K562 (cell line): ENCODE measurements at regions not wholly inside any gene's neighbourhood (a gene's known extent, or its start where the extent isn't known, plus 50 kb on each side); places are given as distances from the start of the nearest gene placed in this dataset.

Experiments
- ATAC-seq: fragments of 200-7000 bp; cut with Tn5 transposase; 3 replicates; pipeline ENCODE4 v1.9.1; 2020; ENCODE audit warnings: moderate library complexity
- BruUV-seq: library from RNA; stranded (reverse); fragments of 400-500 nt; replicated peaks from 2 replicates; lab custom pipeline; 2021; lab: Mats Ljungman, UMichigan
- CTCF ChIA-PET: fragments of 300-600 bp; formaldehyde crosslinking; extraction: SDS; loops from one replicate; lab custom pipeline; 2021; ENCODE audit warnings: low intra/inter-chr PET ratio; lab: Yijun Ruan, JAX
- POLR2A ChIA-PET: fragments of 300-600, 350-650 bp; sonication (Branson Sonifier 250); formaldehyde crosslinking; extraction: SDS; loops from one replicate; lab custom pipeline; 2021; ENCODE audit warnings: antibody characterized with exemption, inconsistent platforms; lab: Yijun Ruan, JAX
- DNase-seq, 4 experiments: peaks; one replicate each; pipeline versions ENCODE4 v3.0.0 to v3.0.0-alpha.2; 2011 to 2018; ENCODE audit warnings: low spot score in 3 of 4, mixed read lengths in 3 of 4; ENCODE audit errors: extremely low read depth in 1 of 4
- FAIRE-seq: peaks from 2 replicates; lab custom pipeline; 2011; peaks lifted over from hg19 to GRCh38; lab: Jason Lieb, UNC
- H2AFZ ChIP-seq: 2 replicates; pipeline ENCODE4 v1.6.0; 2011; ENCODE audit warnings: low read depth, low read length, control low read depth, inconsistent platforms
- H3K27ac ChIP-seq: fragments of 200-600 bp; 3 replicates; pipeline ENCODE4 v1.8.0; 2011; ENCODE audit warnings: low read depth, mild to moderate bottlenecking, control low read depth, inconsistent platforms, low read length, moderate library complexity, mixed read lengths; ENCODE audit errors: extremely low read depth
- H3K27me3 ChIP-seq, 2 experiments: fragments of 300-600 bp in 1 of 2; 2 replicates in 1 of 2; 3 replicates in 1 of 2; pipeline versions ENCODE4 v1.6.0 to v1.8.0; 2011; ENCODE audit warnings: inconsistent platforms in 2 of 2, low read length in 2 of 2, mild to moderate bottlenecking in 1 of 2, mixed read lengths in 1 of 2, moderate library complexity in 1 of 2; ENCODE audit not compliant: control insufficient read depth in 2 of 2, insufficient read depth in 2 of 2
- H3K36me3 ChIP-seq: fragments of 300-600 bp; 3 replicates; pipeline ENCODE4 v1.8.0; 2011; ENCODE audit warnings: mild to moderate bottlenecking, low read length, inconsistent platforms; ENCODE audit not compliant: control insufficient read depth, insufficient read depth
- H3K4me1 ChIP-seq, 2 experiments: fragments of 200-600 bp in 1 of 2; replicated peaks in 1 of 2; 2 replicates in 1 of 2; 3 replicates in 1 of 2; pipeline versions ENCODE4 v1.5.1 to v1.8.0; 2011; ENCODE audit warnings: inconsistent platforms in 2 of 2, low read length in 2 of 2, mild to moderate bottlenecking in 1 of 2, mixed read lengths in 1 of 2, moderate library complexity in 1 of 2; ENCODE audit not compliant: control insufficient read depth in 2 of 2, insufficient read depth in 2 of 2
- H3K4me2 ChIP-seq: 2 replicates; pipeline ENCODE4 v1.6.1; 2011; ENCODE audit warnings: low read length, control low read depth, inconsistent platforms, mixed read lengths; ENCODE audit not compliant: insufficient read depth
- H3K4me3 ChIP-seq: fragments of 200-600 bp; sonication (generic), shearing (Covaris generic); 2 replicates; pipeline ENCODE4 v1.5.1; 2016; ENCODE audit warnings: control low read depth, inconsistent platforms
- H3K79me2 ChIP-seq: fragments of 200-600 bp; 3 replicates; pipeline ENCODE4 v1.8.0; 2011; ENCODE audit warnings: low read length, inconsistent platforms; ENCODE audit not compliant: control insufficient read depth, insufficient read depth
- H3K9ac ChIP-seq, 2 experiments: 2 replicates each; pipeline versions ENCODE4 v1.6.0 to v1.6.1; 2011; ENCODE audit warnings: low read depth in 2 of 2, low read length in 2 of 2, control low read depth in 1 of 2, inconsistent platforms in 1 of 2, mild to moderate bottlenecking in 1 of 2, mixed read lengths in 1 of 2; ENCODE audit not compliant: insufficient read depth in 1 of 2
- H3K9me1 ChIP-seq: one replicate; pipeline ENCODE4 v1.6.0; 2011; ENCODE audit warnings: inconsistent platforms, mild to moderate bottlenecking, low read length, moderate library complexity; ENCODE audit not compliant: control insufficient read depth, insufficient read depth
- H3K9me3 ChIP-seq: replicated peaks from 2 replicates; pipeline ENCODE4 v1.5.1; 2011; ENCODE audit warnings: low read depth, low read length, inconsistent platforms; ENCODE audit not compliant: control insufficient read depth, insufficient read depth
- H4K20me1 ChIP-seq: replicated peaks from 2 replicates; pipeline ENCODE4 v1.6.1; 2011; ENCODE audit warnings: low read length, inconsistent platforms, mixed read lengths; ENCODE audit not compliant: control insufficient read depth, insufficient read depth
- ARID3A ChIP-seq: IDR thresholded peaks from 2 replicates; pipeline ENCODE4 v1.6.1; 2012; ENCODE audit warnings: low read depth, low read length, improper control_type of control experiment, borderline replicate concordance
- BCL6 ChIP-seq: fragments of 250-450 bp; sonication (Bioruptor Pico); IDR thresholded peaks from 2 replicates; pipeline ENCODE4 v1.4.0; 2020
- CHD1 ChIP-seq: fragments of 200-600 bp; sonication (generic); IDR thresholded peaks from one replicate; pipeline ENCODE4 v1.6.1; 2012; ENCODE audit warnings: mild to moderate bottlenecking, moderate library complexity, low read length, inconsistent platforms
- E2F3 ChIP-seq: fragments of 250-450 bp; sonication (Bioruptor Pico); IDR thresholded peaks from 2 replicates; pipeline ENCODE4 v1.4.0; 2020; ENCODE audit warnings: mild to moderate bottlenecking
- MAFF ChIP-seq: IDR thresholded peaks from 2 replicates; pipeline ENCODE4 v1.6.1; 2012; ENCODE audit warnings: low read length, improper control_type of control experiment
- NFE2L1 ChIP-seq: fragments of 450-650 bp; IDR thresholded peaks from 2 replicates; pipeline ENCODE4 v1.6.1; 2016; ENCODE audit warnings: missing genetic modification characterization, low read depth, mild to moderate bottlenecking, missing compliant biosample characterization, moderate library complexity, borderline replicate concordance
- NR4A1 ChIP-seq, 2 experiments: fragments of 250-450 bp in 1 of 2; fragments of 450-650 bp in 1 of 2; sonication (Bioruptor Pico) in 1 of 2; IDR thresholded peaks; 2 replicates each; pipeline versions ENCODE4 v1.4.0 to v1.6.1; 2016 to 2020; ENCODE audit warnings: mild to moderate bottlenecking in 2 of 2, missing compliant biosample characterization in 1 of 2, missing genetic modification characterization in 1 of 2, moderate library complexity in 1 of 2
- PHTF2 ChIP-seq: fragments of 250-450 bp; sonication (Bioruptor Pico); IDR thresholded peaks from 2 replicates; pipeline ENCODE4 v1.5.0; 2021; ENCODE audit warnings: mild to moderate bottlenecking
- RCOR1 ChIP-seq, 2 experiments: IDR thresholded peaks; 2 replicates each; pipeline ENCODE4 v1.6.1; 2012; ENCODE audit warnings: low read depth in 2 of 2, low read length in 2 of 2, borderline replicate concordance in 1 of 2, improper control_type of control experiment in 1 of 2
- ZNF12 ChIP-seq: sonication (generic); formaldehyde crosslinking; IDR thresholded peaks from 2 replicates; pipeline ENCODE4 v1.4.0; 2020; ENCODE audit warnings: mild to moderate bottlenecking, missing genetic modification reagents
- ZNF124 ChIP-seq: sonication (generic); formaldehyde crosslinking; IDR thresholded peaks from 2 replicates; pipeline ENCODE4 v1.8.1; 2022; ENCODE audit warnings: missing genetic modification reagents
- ZNF140 ChIP-seq: fragments of 250-450 bp; sonication (Bioruptor Pico); IDR thresholded peaks from 2 replicates; pipeline ENCODE4 v1.8.0; 2021; ENCODE audit warnings: moderate library complexity, mild to moderate bottlenecking, inconsistent platforms
- ZNF445 ChIP-seq: fragments of 250-450 bp; sonication (Bioruptor Pico); IDR thresholded peaks from 2 replicates; pipeline ENCODE4 v1.4.0; 2020; ENCODE audit warnings: low read depth, mild to moderate bottlenecking, moderate library complexity
- ZNF668 ChIP-seq: fragments of 250-450 bp; sonication (Bioruptor Pico); IDR thresholded peaks from 2 replicates; pipeline ENCODE4 v1.8.0; 2022; ENCODE audit warnings: mild to moderate bottlenecking, inconsistent platforms
- WGBS: fragments of 100-300 bp; shearing (Covaris generic); methylation state at CpG from one replicate; pipeline ENCODE4 v1.1.6; 2016; ENCODE audit warnings: low coverage, mixed read lengths; ENCODE audit not compliant: insufficient coverage; ENCODE audit errors: missing lambda C conversion rate; 5-methylcytosine and 5-hydroxymethylcytosine counted together
- in situ Hi-C: fragments of 300-500 bp; cut with MboI; formaldehyde crosslinking; loops from 4 replicates; pipeline ENCODE4 v1.15.0; 2018; ENCODE audit warnings: inconsistent platforms, mixed read lengths
- intact Hi-C: fragments of 100-400 bp; cut with micrococcal nuclease; formaldehyde crosslinking; loops from 2 replicates; pipeline ENCODE4 v1.14.2; 2022

GRCh38 chr16:86018941-86019340 is 120.0 kb downstream of the IRF8 start:
- DNase-seq (no peak), ATAC-seq (no peak)
- no peaks in the 10 kb centered on the region; a peak in 1 of 5 replicates for H3K4me1 ChIP-seq
- H3K9me3 ChIP-seq, result peaks cover 4% of the 10 kb centered on the region; the same call in 1 of the 2 replicates
- H3K79me2 ChIP-seq, result no peaks in the 10 kb centered on the region
- CTCF ChIA-PET, result no interaction called here
- H2AFZ ChIP-seq, result no peak overlapping the region
- H3K4me3 ChIP-seq, result no peak overlapping the region
- no peak overlapping the region for H3K4me2 ChIP-seq
- in situ Hi-C loops (loop anchor here (25.0 kb wide), 1 partner anchor 907 kb away; the partner anchor contains the start of gene CIBAR2), intact Hi-C loops (no loop called here)
- H3K9me1 ChIP-seq, result no peaks in the 10 kb centered on the region
- no TSS peak for BruUV-seq
- no peaks in the 10 kb centered on the region for H3K27me3 ChIP-seq
- TF ChIP-seq MAFF, result no peak
- TF ChIP-seq ZNF12 (CRISPR knock-in tag), result no peak
- no peak for TF ChIP-seq ZNF140 (CRISPR knock-in tag)
- no peak for TF ChIP-seq BCL6 (CRISPR knock-in tag)
- no peak for TF ChIP-seq ZNF445 (CRISPR knock-in tag)
- TF ChIP-seq NR4A1 (CRISPR knock-in tag; IDR thresholded peaks at IDR 0.05), result no peak
- no peak for TF ChIP-seq NR4A1 (tag; IDR thresholded peaks at IDR 0.05)
- no peak for TF ChIP-seq CHD1
- TF ChIP-seq ZNF668 (CRISPR knock-in tag), result no peak
- no peak for TF ChIP-seq ARID3A
- no peak for TF ChIP-seq NFE2L1 (tag)
- no peak for TF ChIP-seq E2F3 (CRISPR knock-in tag)
- no peak for TF ChIP-seq RCOR1 (IDR thresholded peaks at IDR 0.05; ENCODE audit: borderline replicate concordance in 1 of 2, low read depth in 2 of 2, low read length in 2 of 2)
- TF ChIP-seq ZNF124 (CRISPR knock-in tag), result no peak
- no peak for TF ChIP-seq PHTF2
- TF ChIP-seq, all 486 proteins: peak for 0
- 4% methylated on average over 8 of the region's 8 CpGs for WGBS
- POLR2A ChIA-PET, result no interaction called here
- H3K36me3 ChIP-seq, result no peaks in the 10 kb centered on the region
- H3K27ac ChIP-seq, result no peak overlapping the region
- no peak for FAIRE-seq
- H3K9ac ChIP-seq, result no peak overlapping the region
- no peaks in the 10 kb centered on the region for H4K20me1 ChIP-seq
